ENCODE measurements at regions not wholly inside any gene's neighbourhood (a gene's known extent, or its start where the extent isn't known, plus 50 kb on each side); places are given as distances from the start of the nearest gene placed in this dataset.
A peak's percentile ranks its signal among the peaks of the same experiment; 100 is the strongest.
"Not testable (repeated sequence)": the region's sequence is repeated elsewhere in the genome, so short reads cannot be mapped to it uniquely, and the experiment has no call there.

DNA sequence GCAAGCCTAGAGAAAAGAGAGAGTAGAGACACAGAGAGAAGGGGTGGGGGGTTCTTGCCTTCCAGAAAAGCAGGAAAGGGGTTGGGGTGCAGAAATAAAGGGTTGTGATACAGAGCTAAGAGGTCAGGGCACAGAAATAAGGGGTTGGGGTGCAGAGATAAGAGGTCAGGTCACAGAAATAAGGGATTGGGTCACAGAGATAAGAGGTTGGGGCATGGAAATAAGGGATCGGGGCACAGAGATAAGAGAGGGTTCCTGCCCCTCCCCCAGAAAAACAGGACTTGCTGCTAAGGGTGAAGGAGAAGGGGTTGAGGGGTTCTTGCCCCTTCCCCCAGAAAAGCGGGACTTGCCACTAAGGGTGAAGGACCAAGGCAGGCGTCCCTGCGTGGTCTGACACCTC, 189.6 kb upstream of the FRG2C start:
- H3K9me3 ChIP-seq (ENCODE audit: control insufficient read depth, low read length); H3K9ac ChIP-seq (ENCODE audit: low read length); H3K4me3 ChIP-seq (ENCODE audit: low read length); H3K36me3 ChIP-seq (ENCODE audit: control insufficient read depth, insufficient read depth, low read length, severe bottlenecking); H3K4me1 ChIP-seq (ENCODE audit: control insufficient read depth, insufficient read depth, low read length); DNase-seq (ENCODE audit: low read depth); H3K27me3 ChIP-seq (replicated peaks; ENCODE audit: control insufficient read depth, insufficient read depth, low read length): not testable (repeated sequence)

- H3K36me3 ChIP-seq (ENCODE audit: control insufficient read depth, insufficient read depth, low read length, severe bottlenecking); H3K4me1 ChIP-seq (ENCODE audit: control insufficient read depth, insufficient read depth, low read length); DNase-seq (ENCODE audit: low read depth); H3K4me3 ChIP-seq (ENCODE audit: low read length); H3K9ac ChIP-seq (ENCODE audit: low read length); H3K27me3 ChIP-seq (replicated peaks; ENCODE audit: control insufficient read depth, insufficient read depth, low read length); H3K9me3 ChIP-seq (ENCODE audit: control insufficient read depth, low read length): not testable (repeated sequence)
These were observed 167.5 kb upstream of the FRG2C start for GRCh38 chr3:75496600-75496999.

GRCh38 chr3:75500357-75500756, 163.8 kb upstream of the FRG2C start:
- not testable (repeated sequence) for DNase-seq (ENCODE audit: low read depth); H3K36me3 ChIP-seq (ENCODE audit: control insufficient read depth, insufficient read depth, low read length, severe bottlenecking); H3K4me3 ChIP-seq (ENCODE audit: low read length); H3K9me3 ChIP-seq (ENCODE audit: control insufficient read depth, low read length); H3K9ac ChIP-seq (ENCODE audit: low read length); H3K4me1 ChIP-seq (ENCODE audit: control insufficient read depth, insufficient read depth, low read length); H3K27me3 ChIP-seq (replicated peaks; ENCODE audit: control insufficient read depth, insufficient read depth, low read length)

DNA sequence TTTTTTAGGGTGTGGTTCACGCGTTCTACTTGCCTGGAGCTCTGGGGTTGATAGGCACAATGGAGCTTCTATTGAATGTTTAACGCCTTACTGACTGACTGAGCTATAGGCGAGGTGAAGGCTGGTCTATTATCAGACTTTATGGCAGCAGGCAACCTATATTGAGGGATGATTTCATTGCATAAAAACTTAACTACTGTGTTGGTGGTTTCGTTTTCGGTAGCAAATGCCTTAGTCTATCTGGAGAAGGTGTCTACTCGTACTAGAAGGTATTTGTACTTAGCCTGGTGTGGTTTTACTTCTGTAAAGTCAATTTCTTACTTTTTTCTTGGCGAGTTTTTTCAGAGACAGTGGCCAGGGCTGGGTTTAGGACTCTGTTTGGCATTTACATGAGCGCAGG, 162.0 kb upstream of the FRG2C start:
- DNase-seq (ENCODE audit: low read depth); H3K36me3 ChIP-seq (ENCODE audit: control insufficient read depth, insufficient read depth, low read length, severe bottlenecking); H3K27me3 ChIP-seq (replicated peaks; ENCODE audit: control insufficient read depth, insufficient read depth, low read length); H3K9ac ChIP-seq (ENCODE audit: low read length); H3K4me3 ChIP-seq (ENCODE audit: low read length); H3K9me3 ChIP-seq (ENCODE audit: control insufficient read depth, low read length); H3K4me1 ChIP-seq (ENCODE audit: control insufficient read depth, insufficient read depth, low read length): not testable (repeated sequence)

- not testable (repeated sequence) for DNase-seq (ENCODE audit: low read depth); H3K36me3 ChIP-seq (ENCODE audit: control insufficient read depth, insufficient read depth, low read length, severe bottlenecking); H3K9ac ChIP-seq (ENCODE audit: low read length); H3K4me1 ChIP-seq (ENCODE audit: control insufficient read depth, insufficient read depth, low read length); H3K27me3 ChIP-seq (replicated peaks; ENCODE audit: control insufficient read depth, insufficient read depth, low read length); H3K9me3 ChIP-seq (ENCODE audit: control insufficient read depth, low read length)
- peak overlapping the region; percentile 33 for H3K4me3 ChIP-seq (ENCODE audit: low read length)
These were observed 161.1 kb upstream of the FRG2C start for GRCh38 chr3:75502769-75503756.

DNA sequence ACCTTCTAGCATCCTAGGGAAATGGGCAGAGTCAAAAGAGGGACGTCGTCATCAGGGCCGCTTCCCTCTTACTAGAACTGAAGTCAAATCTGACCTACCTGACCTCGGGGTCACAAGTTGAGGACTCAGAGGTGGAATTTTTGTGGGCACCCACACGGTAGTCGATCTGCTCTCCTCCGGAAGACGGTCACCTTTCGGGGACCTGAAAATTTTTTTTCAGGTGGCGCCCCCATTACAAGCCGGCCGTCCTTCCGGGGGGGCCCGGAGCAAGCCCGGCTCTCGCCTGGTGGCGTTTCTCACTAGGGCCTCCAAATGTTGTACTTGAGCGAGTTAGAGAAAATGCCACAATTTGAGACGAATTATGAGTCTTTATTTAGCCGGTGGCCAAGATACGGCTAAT, 157.5 kb upstream of the FRG2C start:
- DNase-seq (ENCODE audit: low read depth), result no peak
- no peak overlapping the region for H3K4me3 ChIP-seq (ENCODE audit: low read length)
- no peak overlapping the region for H3K9ac ChIP-seq (ENCODE audit: low read length)
- no peaks in the 10 kb centered on the region for H3K4me1 ChIP-seq (ENCODE audit: control insufficient read depth, insufficient read depth, low read length)
- no peaks in the 10 kb centered on the region for H3K27me3 ChIP-seq (replicated peaks; ENCODE audit: control insufficient read depth, insufficient read depth, low read length)
- no peaks in the 10 kb centered on the region for H3K36me3 ChIP-seq (ENCODE audit: control insufficient read depth, insufficient read depth, low read length, severe bottlenecking)
- peaks cover 8% of the 10 kb centered on the region for H3K9me3 ChIP-seq (ENCODE audit: control insufficient read depth, low read length)

DNA sequence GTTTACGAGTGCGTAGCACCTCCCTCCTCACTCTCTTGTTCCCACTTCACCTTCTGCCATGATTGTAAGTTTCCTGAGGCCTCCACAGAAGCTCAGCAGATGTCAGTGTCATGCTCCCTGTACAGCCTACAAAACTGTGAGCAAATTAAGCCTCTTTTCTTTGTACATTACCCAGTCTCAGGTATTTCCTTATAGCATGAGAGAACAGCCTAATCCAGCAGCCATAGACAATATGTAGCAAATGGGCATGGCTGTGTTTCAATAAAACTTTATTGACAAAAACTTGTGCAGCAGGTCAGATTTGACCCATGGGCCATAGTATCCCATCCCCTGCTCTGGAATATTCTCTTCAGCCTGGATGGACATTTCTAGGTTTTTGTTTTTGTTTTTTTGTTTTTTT, 156.2 kb upstream of the FRG2C start:
- not testable (repeated sequence) for H3K9me3 ChIP-seq (ENCODE audit: control insufficient read depth, low read length); H3K4me1 ChIP-seq (ENCODE audit: control insufficient read depth, insufficient read depth, low read length)

DNA sequence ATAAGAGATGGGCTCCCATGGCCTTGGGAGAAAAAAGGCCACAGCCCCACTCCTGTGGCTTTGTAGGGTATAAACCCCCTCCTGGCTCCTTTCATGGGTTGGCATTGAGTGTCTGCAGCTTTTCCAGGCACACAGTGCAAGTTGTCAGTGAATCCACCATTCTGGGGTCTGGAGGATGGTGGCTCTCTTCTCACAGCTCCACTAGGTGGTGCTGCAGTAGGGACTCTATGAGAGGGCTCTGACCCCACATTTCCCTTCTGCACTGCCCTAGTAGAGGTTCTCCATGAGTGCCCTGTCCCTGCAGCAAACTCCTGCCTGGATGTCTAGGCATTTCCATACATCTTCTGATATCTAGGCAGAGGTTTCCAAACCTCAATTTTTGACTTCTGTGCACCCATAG, 136.5 kb upstream of the FRG2C start:
- H3K27me3 ChIP-seq (replicated peaks; ENCODE audit: control insufficient read depth, insufficient read depth, low read length); H3K4me1 ChIP-seq (ENCODE audit: control insufficient read depth, insufficient read depth, low read length); H3K4me3 ChIP-seq (ENCODE audit: low read length); H3K9me3 ChIP-seq (ENCODE audit: control insufficient read depth, low read length); H3K9ac ChIP-seq (ENCODE audit: low read length); H3K36me3 ChIP-seq (ENCODE audit: control insufficient read depth, insufficient read depth, low read length, severe bottlenecking); DNase-seq (ENCODE audit: low read depth): not testable (repeated sequence)

More for the DNA sequence above, 156.2 kb upstream of the FRG2C start:
- not testable (repeated sequence) for H3K27me3 ChIP-seq (replicated peaks; ENCODE audit: control insufficient read depth, insufficient read depth, low read length); H3K9ac ChIP-seq (ENCODE audit: low read length); H3K4me3 ChIP-seq (ENCODE audit: low read length); H3K36me3 ChIP-seq (ENCODE audit: control insufficient read depth, insufficient read depth, low read length, severe bottlenecking); DNase-seq (ENCODE audit: low read depth)

DNA sequence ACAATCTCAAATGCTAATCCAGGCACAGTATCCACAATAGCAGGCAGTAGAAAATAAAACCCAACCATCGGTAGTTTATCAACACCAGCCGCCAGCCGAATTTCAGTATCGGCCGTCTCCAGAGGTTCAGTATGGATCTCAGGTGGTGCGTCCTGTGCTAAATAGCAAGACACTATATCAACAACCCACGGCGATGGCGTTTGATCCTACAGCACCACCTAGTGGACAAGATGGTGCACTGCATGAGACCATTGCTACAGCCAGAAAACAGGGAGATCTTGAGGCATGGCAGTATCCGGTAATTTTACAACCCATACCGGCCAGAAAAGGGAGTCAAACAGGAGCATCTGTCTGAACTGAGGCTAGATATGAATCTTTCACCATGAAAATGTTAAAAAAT, 112.0 kb upstream of the FRG2C start:
- not testable (repeated sequence) for H3K9me3 ChIP-seq (ENCODE audit: control insufficient read depth, low read length); H3K36me3 ChIP-seq (ENCODE audit: control insufficient read depth, insufficient read depth, low read length, severe bottlenecking); H3K27me3 ChIP-seq (replicated peaks; ENCODE audit: control insufficient read depth, insufficient read depth, low read length); H3K4me1 ChIP-seq (ENCODE audit: control insufficient read depth, insufficient read depth, low read length); H3K9ac ChIP-seq (ENCODE audit: low read length); H3K4me3 ChIP-seq (ENCODE audit: low read length)
- DNase-seq (ENCODE audit: low read depth), result peak; percentile 14

DNA sequence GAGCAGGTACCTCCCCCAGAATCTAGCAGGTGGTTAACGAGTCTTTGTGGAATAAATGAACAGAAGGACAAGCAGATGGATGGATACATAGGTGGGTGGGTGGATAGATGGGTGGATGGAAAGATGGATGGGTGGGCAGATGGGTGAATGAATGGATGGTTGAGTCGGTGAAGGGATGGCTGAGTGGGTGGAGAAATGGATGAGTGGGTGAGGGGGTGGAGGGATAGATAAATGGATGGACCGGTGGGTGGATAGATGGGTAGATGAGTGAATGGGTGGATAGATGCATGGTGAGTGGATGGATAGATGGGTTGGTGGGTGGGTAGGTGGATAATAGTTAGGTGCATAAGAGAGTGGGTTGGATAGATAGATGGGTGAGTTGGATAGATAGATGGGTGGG, 99.7 kb upstream of the FRG2C start:
- not testable (repeated sequence) for H3K27me3 ChIP-seq (replicated peaks; ENCODE audit: control insufficient read depth, insufficient read depth, low read length); H3K4me1 ChIP-seq (ENCODE audit: control insufficient read depth, insufficient read depth, low read length); H3K4me3 ChIP-seq (ENCODE audit: low read length); DNase-seq (ENCODE audit: low read depth); H3K36me3 ChIP-seq (ENCODE audit: control insufficient read depth, insufficient read depth, low read length, severe bottlenecking); H3K9ac ChIP-seq (ENCODE audit: low read length); H3K9me3 ChIP-seq (ENCODE audit: control insufficient read depth, low read length)

DNA sequence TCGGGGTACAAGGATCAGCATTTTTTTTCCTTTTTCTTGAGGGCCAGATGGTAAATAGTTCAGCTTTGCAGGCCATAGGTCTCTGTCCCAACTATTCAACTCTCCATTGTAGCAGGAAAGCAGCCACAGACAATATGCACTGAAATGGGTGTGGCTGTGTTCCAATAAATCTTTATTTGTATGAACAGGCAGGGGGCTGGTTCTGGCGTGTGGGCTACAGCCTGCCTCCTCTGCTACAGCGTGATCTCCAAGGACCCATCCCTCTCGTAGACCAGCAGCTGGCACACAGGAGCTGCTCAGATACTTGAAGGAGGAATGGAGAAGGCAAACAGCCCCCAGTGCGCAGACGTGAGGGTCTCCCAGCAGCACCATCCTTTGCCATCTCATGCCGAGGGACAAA, 91.8 kb upstream of the FRG2C start:
- H3K9me3 ChIP-seq (ENCODE audit: control insufficient read depth, low read length); DNase-seq (ENCODE audit: low read depth); H3K4me3 ChIP-seq (ENCODE audit: low read length); H3K36me3 ChIP-seq (ENCODE audit: control insufficient read depth, insufficient read depth, low read length, severe bottlenecking); H3K27me3 ChIP-seq (replicated peaks; ENCODE audit: control insufficient read depth, insufficient read depth, low read length); H3K9ac ChIP-seq (ENCODE audit: low read length); H3K4me1 ChIP-seq (ENCODE audit: control insufficient read depth, insufficient read depth, low read length): not testable (repeated sequence)

DNA sequence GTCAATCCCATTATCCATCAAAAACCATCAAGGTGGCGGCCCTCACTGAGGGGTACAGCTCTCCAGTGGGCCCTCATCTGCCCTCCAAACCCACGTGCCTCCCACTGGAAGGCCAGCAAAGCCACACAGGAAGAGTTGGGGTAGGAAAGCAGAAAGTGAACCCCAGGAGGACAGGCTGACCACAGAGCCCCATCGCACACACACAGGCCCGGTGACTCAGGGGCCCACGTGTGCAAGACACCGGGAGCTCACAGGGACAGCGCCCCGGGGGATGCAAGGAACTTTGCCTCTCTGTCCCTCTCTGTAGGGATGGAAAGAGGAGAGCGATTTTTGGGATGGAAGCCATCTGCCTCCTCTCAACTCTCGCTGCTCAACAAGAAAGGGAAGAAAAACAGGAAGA, 85.0 kb upstream of the FRG2C start:
- DNase-seq (ENCODE audit: low read depth); H3K36me3 ChIP-seq (ENCODE audit: control insufficient read depth, insufficient read depth, low read length, severe bottlenecking); H3K4me1 ChIP-seq (ENCODE audit: control insufficient read depth, insufficient read depth, low read length); H3K9ac ChIP-seq (ENCODE audit: low read length); H3K9me3 ChIP-seq (ENCODE audit: control insufficient read depth, low read length); H3K27me3 ChIP-seq (replicated peaks; ENCODE audit: control insufficient read depth, insufficient read depth, low read length); H3K4me3 ChIP-seq (ENCODE audit: low read length): not testable (repeated sequence)

All from adipocyte (in vitro differentiated cells).